CMK (cell line): ENCODE measurements at regions not wholly inside any gene's neighbourhood (a gene's known extent, or its start where the extent isn't known, plus 50 kb on each side); places are given as distances from the start of the nearest gene placed in this dataset.

Source experiments
- DNase-seq: peaks from one replicate; pipeline ENCODE4 v3.0.0-alpha.2; 2010; ENCODE audit warnings: low read depth

DNA sequence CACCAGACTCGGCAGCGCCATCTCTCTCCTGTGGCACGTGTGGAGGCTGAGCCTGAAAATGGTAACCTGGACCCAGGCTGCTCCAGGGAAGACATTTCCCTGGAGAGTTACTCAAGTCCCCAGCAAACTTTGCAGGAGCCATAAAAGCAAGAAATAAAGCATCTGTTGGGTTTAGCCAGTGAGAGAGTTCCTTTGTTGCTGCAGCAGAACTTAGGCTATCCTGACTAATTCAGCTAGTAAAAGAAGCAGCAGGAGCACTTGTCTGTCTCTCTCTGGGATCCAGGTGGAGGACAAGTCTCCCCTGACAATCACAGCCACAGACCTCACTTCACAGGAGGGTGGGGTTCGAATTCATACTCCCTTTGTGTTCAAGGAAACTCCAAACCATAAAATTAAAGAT lies 79.2 kb upstream of the DIO3 start:
- DNase-seq = no peak

DNA sequence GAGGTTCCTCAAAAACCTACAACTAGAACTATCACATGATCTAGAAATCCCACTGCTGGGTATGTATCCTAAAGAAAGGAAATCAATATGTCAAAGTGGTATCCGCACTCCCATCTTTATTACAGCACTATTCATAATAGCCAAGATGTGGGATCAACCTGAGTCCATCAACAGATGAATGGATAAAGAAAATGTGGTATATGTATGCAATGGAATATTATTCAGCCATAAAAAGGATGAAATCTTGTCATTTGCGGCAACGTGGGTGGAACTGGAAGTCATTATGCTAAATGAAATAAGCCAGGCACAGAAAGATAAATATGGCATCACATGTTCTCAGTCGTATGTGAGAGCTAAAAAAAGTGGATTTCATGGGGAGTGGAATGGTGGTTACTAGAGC lies 77.5 kb upstream of the DIO3 start:
- DNase-seq = no peak

DNA sequence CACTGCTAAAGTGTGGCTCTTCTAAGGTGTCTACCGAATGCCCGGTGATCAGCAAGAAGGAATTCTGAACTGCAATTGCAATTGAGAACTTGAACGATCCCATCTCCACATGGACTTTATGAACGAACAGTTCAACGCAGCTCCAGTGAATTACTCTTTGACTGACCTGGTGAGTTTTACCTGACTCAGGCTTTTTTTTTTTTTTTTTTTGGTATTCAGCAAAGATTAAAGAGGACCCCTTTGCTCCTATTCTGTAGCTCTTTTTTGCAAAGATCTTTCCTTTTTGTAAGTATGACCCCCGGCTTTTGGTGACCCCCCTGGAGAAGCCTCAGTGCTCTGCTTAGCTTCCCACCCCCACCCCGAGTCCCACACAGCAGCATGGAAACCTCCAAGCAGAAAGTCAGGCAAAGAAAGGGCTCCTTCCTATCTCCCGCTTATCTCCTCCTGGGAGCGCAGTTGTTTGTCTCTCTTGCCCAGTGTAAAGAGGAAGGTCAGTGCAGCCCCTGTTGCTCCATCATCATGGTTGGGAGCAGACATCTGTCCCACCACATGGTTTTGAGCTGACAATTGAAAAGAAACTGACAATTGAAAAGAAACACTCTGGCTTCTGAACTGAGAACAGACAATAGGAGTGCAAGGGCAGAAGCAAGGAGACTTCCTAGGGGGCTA lies 72.1 kb upstream of the DIO3 start:
- no peak for DNase-seq

DNA sequence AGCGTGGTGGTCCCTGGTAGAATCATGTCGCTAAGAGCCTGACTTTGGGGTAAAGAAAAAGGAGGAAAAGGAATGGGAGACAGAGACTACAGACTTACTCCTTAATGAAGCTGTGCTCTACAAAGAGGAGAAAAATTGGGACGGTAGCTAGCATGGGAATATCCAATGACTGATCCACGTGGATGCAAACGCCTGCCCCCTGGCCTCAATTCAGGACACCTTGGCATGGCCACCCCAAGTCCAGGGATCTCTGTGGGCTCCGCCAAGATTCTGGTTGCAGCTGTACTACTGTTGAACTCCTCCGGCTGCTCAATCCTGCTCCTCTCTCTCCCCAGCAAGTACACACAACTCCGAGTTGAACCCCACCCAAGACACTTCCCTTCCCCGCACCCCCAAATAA lies 70.5 kb upstream of the DIO3 start:
- DNase-seq = no peak

DNA sequence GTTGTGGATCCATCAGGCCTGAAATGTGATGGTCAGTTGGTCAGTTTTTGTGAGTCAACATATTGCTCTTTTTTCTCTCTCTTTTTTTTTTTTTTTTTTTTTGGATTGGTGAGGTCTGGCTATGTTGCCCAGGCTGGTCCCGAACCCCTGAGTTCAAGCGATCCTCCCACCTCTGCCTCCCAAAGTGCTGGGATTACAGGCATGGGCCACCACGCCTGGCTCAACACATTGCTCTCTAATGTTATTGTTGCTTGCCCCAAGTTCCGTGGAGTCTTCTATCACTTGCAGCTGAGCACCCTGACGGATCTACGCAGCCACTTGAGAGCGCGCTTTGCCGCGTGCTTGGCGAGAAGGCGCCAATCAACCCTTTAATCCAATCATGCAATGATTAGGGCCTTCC lies 69.5 kb upstream of the DIO3 start:
- DNase-seq = no peak

DNA sequence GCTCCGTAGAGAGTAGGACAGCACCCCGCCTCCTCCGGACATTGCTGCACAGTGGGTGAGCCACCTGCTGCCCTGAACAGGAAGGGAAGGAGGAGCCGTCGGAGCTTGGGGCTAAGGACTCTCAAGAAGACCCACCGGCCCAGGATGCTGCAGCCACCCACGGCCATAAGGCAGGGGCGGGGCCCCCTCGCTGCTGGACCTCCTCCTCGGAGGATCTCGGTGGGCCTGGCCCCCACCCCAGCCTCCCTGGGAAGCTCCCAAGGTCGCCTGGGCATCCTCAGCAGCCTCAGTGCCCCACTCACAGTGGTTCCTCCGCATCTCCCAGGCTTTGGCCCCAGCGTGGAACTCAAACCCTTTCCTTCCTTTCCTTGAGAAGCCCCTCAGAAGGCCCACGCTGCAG lies 68.6 kb upstream of the DIO3 start:
- DNase-seq = no peak

DNA sequence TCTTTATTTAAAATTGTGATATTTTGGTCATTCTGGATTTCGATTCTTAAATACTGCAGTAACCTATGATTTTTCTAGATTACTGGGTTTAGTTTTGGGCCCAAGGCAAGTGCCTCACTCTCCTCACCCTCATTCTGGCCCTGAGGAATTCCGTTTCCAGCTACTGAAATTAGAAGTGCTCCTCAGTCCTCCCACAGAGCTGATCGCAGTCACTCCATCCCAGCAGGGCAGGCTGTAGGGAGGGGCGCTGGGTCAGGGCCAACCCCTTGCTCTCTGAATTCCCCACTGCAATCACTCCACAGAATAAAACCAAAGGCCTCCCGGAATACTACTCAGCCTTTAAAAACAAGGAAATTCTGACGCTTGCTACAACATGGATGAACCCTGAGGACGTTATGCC lies 66.5 kb upstream of the DIO3 start:
- DNase-seq = no peak

DNA sequence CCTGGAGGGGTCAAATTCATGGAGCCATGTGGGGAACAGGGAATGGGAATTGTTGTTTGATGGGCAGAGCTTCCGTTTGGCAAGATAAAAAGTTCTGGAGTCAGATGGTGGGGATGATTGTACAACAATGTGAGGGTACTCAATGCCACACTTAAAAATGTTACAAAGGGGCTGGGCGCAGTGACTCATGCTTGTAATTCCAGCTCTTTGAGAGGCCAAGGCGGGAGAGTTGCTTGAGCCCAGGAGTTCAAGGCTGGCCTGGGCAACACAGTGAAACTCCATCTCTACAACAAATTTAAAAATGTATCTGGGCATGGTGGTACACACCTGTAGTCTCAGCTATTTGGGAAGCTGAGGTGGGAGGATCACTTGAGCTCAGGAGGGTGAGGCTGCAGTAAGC lies 66.0 kb upstream of the DIO3 start:
- no peak for DNase-seq

DNA sequence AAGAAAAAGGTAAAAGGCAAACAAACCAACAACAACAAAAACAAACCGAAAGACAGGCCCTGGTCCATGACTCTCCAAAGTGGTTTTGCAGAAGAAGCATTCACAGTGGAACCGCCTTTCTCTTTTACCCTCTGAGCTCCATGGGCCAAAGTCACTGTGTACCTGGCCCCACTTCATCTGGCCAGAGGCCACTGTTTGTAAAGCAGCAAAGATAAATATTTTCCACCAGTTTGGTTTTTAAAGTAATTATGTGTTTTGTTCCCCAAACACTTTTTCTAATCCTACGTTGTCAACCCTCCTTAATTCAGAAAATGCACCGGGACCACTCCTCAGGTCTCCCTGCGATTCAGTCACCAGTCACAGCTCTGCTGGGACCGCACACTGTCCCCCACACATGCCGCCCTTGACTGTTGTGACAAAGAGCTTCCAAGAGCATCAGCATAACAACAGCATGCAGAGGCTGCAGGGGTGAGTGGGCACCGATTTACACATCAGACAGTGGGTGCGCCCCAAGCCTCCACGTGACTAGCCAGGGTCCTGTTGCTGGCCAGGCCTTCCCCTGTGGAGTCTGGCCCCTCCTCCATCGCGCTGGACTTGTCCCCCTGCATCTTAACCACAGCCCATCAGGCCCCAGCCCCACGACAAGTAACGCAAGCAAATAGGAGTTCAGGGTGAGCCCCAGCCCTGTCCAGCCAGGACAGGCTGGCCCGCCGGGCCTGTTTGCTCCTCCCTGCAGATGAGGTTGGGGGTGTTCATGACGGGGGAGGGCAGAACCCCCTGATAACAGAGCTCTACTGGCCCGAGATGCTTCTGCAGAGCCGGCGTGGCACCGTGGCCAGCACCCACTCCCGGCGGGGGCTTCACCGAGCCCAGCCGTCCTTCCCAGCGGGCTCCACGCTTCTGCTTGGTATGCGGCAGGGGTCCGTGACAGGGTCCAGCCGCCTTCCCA lies 65.2 kb upstream of the DIO3 start:
- DNase-seq = no peak

DNA sequence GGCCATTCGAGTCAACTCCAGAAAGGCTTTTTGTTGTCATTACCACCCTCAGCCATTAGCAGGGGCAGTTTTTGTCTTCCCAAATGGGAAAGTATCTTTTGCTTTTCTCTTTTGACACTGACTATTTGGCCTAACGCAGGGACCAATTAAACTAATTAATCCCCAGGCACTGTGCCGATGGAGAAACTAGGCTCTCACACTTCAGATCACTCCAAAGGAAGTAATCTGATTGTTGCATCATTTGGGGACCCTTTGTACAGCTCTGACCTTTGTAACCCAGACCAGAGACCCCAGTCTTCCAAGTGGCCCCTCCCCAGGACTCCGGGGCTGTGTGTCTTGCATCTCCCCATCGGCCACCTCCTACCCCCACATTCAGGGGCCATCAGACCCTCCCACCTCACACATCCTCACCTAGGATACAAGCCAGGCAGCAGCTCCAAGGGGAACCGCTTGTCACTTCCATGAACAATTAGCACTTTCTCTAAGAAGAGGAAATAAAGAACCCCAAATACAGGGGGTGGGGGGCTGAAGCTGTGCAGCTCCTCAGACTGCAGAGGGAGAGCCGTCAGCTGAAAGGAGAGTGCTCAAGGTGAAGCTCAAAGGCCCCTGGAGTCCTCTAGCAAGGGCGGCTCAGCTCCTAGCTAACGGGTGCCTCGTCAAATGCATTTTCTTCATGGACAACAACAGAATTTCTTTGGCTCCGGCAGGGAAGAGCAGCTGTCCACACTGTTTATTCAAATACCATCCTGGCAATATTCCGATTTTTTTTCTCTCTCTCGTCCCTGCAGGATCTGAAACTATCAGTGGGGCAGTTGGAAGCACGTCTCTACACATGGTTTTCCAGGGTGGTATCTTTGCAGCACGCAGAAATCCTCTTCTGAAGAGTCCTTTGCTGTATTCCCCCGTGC lies 64.3 kb upstream of the DIO3 start:
- no peak for DNase-seq

DNA sequence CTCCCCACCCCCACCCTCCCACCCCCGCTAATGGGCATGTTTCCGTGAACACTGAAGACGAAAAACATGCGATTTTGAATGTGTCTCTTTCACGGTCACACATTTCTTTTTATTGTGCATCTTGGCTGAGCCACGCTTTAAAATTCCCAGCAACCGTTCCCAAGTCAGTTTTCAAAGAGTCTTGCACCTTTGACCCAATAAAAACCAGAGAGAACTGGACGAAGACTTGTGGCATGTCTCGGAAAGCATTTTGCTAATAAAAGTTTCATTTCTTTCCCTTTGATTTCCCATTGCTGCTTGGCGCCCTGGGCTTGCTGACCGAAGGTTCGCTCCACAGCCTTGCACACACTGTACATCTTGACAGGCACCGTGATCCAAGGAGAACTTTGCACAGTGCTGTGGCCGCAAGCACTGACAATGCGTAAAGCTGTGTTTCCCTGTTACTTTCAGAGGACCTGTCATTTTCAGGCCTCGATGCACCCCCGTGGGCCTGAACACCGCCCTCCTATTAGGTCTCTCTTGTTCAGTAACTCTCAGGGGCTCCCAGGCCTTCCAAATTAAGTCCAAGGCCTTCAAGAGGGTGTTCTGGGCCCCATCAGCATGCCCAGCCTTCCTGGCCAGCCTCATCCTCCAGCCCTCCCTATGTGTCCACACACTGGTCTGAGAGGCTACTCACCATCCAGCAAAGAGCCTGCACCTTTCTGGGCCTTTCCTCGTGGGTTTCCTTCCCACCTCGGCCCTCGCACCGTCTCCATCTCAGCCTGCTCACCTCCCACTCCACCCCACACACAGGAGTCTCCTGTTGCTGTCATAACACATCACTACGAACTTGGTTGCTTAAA lies 63.4 kb upstream of the DIO3 start:
- DNase-seq = no peak

DNA sequence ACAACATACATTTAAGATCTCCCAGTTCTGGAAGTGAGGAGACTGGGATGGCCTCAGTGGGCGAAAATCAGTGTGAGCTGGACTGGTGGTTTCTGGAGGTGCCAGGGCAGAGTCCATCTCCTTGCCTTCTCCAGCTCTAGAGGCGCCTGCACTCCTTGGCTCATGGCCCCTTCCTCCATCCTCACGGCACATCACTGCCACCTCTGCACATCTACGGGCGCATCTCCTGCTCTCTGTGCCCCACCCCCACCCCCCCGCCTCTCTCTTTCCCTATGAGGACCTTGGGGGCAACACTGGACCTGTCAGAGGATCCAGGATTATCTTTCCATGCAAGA lies 62.8 kb upstream of the DIO3 start:
- DNase-seq = no peak

DNA sequence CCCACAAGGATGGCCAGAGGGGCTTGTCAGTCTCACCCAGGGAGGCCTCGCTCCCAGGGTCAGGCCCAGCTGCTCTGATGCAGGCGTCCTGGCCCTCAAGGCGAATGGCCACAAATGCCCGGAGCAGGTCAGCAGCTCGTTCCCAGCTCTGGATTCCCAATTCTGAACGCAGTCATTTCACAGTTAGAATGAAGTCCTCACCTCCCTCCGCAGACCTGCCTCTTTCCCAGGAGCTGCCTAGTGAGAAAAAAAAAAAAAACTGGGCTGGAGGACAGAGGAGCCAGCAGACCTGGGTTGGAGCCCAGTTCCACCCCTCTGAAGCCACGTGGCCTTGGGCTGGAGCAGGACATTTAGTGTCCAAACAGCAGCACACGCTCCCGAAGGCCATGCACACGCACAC lies 62.2 kb upstream of the DIO3 start:
- DNase-seq = no peak

DNA sequence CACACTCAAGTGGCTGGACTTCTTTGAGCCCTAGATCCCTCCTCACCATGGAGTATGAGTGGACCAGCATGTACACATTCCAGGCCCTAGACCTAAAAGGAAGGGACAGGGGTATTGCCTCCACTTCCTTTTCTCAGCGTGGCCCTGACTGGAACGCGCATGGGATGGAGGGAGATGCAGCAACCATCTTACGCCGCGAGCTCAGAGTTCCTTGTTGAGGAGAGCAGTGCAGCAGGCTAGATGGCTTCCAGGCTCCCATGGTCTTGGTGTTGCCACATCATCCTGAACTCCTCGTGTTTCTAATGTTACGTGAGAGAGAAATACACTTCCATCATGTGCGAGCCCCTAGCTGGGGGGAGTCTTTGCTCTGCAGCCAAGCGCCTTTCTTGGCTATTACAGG lies 61.8 kb upstream of the DIO3 start:
- DNase-seq = no peak

DNA sequence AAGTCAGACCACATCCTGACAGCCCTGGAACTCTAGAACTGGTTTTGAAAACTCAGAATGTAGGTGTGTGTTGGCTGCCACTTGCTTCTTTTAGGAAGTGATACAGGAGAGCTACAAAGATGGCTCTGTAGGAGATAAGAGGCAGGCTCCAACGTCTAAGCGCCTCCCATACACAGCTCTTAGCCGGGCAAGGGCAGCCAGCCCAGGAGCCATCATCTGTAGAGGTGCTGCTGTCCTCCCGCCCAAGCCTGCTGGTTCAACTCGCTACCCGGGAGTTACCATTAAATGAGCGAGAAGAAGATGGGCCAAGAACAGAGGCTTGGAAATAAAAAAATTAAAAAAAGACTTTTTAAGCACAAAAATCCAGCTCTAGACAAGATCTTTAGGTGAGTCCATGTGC lies 61.2 kb upstream of the DIO3 start:
- DNase-seq = no peak

DNA sequence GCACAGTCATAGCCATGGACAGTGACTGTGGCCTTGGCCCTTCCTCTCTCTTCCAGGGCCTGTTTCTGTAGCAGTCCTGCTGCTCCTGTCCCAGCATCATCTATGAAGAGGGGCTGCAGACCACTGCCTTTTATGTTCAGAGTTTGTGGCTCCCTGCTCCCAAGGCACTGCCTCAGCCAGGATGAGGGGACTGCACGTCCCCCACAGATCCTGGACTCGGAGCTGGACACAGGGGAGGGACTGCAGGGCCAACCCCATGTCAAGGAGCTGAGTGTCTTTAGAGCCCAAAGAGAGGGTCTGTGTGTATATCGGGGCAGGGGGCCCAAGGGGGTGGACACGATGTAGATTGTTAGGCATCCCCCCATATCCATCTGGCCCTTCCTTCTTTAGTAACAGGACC lies 60.6 kb upstream of the DIO3 start:
- no peak for DNase-seq

DNA sequence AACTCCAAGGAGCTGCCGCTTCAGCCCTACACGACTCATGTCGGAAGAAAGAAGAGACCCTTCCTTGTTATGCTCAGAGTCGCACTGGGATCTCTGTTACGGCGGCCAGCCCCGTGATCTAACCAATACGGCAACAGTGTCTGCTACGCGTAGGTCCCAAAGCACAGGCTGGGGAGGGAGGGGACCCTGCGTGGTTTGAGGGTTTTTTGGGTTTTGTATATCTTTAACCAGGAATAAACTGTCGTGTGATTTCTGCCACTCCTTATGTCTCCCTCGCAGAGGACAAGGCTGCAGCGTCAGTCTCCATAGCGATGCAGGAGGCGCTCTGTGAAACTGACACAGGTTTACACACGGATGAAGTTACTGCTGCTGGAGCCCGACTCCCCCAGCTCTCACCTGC lies 60.0 kb upstream of the DIO3 start:
- DNase-seq = no peak

DNA sequence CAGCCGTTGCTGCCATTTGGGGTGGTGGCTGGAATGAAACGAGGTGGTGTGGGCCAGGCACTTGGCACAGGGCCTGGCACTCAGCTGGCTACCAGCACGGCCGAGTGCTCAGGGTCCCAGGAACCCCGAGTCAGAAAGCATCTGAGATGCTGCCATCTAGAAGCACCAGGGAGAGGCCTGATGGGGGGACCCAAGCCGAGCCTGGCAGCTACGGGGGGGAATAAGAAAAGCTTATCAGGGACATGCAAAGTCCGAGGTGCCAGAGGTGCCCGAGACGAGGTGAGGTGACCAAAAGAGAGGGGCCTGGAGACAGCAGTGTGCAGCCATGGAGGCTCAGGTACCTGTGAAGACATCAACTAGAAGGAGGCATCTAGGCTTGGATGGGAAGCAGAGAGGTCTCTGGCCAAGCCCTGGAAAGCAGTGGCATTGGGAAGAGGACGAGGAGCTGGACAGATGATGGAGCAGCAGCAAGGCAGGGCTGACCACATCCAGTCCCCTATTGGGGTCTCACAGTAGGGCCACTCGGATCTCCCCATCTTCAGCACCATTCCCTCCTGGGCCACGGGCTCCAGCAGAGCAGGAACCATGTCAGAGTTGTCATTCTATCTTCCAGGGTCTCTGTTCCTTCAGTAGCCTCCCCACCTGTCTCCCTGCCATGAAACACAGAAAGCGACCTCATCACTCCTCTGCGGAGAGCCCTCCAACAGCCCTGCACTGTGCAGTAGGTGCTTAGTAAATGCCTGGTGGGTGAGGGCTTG lies 59.3 kb upstream of the DIO3 start:
- no peak for DNase-seq

DNA sequence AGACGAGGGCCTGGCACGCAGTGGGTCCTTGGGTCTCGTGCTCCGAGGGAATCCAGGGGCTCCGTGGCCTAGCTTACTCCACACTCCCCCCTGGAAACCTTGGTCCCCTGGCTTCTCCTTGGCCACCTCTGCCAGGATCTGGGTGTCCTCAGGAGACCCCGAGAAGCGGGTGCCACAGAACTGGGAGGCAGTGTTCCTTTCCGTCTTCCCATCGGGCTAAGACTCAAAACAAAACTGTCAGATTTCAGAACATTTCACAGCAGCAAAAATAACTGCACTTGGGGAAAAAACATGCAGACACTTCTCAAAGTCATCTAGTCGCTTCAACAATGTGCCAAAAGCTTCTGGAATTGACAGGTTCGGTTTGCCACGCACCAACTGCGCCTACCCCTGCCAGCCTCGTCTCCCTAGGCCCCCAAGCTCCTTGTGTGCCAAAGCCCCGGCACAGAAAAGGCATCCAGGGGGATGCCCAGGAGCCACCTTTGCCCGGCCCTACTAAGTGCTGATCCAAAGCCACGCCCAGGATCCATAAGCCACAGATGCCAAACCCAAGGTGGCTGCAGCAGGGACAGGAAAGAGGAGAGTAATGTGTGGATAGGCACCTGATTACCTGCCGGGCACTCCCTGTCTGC lies 58.4 kb upstream of the DIO3 start:
- no peak for DNase-seq

DNA sequence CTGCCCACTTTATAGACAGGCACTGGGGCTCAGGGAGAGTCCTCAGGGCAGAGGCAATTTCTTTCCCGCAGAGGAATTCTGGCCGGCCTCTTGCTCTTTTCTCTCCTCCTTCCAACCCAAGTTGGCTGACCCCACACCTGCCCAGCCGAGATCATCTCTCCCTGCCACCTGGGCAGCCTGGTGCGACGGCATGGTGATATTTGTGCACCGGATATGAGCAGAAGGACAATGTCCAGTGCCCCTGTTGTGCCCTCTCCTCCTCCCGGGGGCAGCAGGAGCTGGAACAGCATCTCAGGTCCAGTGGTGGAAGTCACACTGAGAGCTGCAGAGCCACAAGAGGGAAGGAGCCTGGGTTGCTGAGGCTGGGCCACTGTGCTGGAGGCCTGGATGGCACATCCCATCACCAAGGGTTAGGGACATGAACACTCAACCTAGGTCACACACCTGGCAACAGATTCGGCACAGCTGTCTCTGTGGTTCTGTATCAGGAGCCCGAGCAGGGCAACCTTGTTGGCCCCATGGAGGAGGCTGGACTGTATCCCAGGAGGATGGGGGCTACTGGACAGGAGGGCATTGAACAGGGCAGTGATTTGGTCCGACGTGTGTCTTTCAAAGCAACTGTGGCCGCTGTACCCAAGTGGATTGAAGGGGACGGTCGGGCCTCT lies 57.7 kb upstream of the DIO3 start:
- no peak for DNase-seq
